Peyer's patch (tissue), 4 donors: ENCODE measurements at regions not wholly inside any gene's neighbourhood (a gene's known extent, or its start where the extent isn't known, plus 50 kb on each side); places are given as distances from the start of the nearest gene placed in this dataset.
"Not testable (repeated sequence)": the region's sequence is repeated elsewhere in the genome, so short reads cannot be mapped to it uniquely, and the experiment has no call there.

Source experiments
- DNase-seq, 3 donors: peaks; one replicate each; pipeline ENCODE4 v3.0.0-alpha.2; 2017 to 2019
- H3K27ac ChIP-seq, 4 donors: fragments of 200-600 bp; sonication (generic); one replicate each; pipeline ENCODE4 v1.5.1; 2016 to 2019
- H3K27me3 ChIP-seq, 2 donors: fragments of 200-600 bp; sonication (generic); one replicate each; pipeline ENCODE4 v1.5.1; 2019
- H3K36me3 ChIP-seq, 3 donors: fragments of 200-600 bp; sonication (generic); one replicate each; pipeline ENCODE4 v1.5.1; 2016 to 2019
- H3K4me1 ChIP-seq, 4 donors: fragments of 200-600 bp; sonication (generic); one replicate each; pipeline ENCODE4 v1.5.1; 2016 to 2019
- H3K4me3 ChIP-seq, 4 donors: fragments of 200-600 bp; sonication (generic); 1 replicate in 3 of 4; 2 replicates in 1 of 4; pipeline ENCODE4 v1.5.1; 2016 to 2019; ENCODE audit warnings: mild to moderate bottlenecking in 1 of 4
- H3K9me3 ChIP-seq, 4 donors: fragments of 200-600 bp; sonication (generic); one replicate each; pipeline ENCODE4 v1.5.1; 2016 to 2019; ENCODE audit warnings: mild to moderate bottlenecking in 1 of 4
- POLR2A ChIP-seq, 2 donors: fragments of 450-650 bp; IDR thresholded peaks; one replicate each; pipeline ENCODE4 v1.5.1; 2017; ENCODE audit warnings: antibody characterized with exemption in 2 of 2, mild to moderate bottlenecking in 2 of 2, moderate library complexity in 2 of 2
- TF ChIP-seq, protein P1 (sequence below), 6 experiments: fragments of 450-650 bp in 4 of 6; fragments of 200-600 bp in 2 of 6; sonication (generic) in 1 of 6; IDR thresholded peaks; one replicate each; pipeline ENCODE4 v1.5.1; 2017 to 2019; ENCODE audit warnings: antibody characterized with exemption in 6 of 6, mild to moderate bottlenecking in 3 of 6, moderate library complexity in 1 of 6

DNA sequence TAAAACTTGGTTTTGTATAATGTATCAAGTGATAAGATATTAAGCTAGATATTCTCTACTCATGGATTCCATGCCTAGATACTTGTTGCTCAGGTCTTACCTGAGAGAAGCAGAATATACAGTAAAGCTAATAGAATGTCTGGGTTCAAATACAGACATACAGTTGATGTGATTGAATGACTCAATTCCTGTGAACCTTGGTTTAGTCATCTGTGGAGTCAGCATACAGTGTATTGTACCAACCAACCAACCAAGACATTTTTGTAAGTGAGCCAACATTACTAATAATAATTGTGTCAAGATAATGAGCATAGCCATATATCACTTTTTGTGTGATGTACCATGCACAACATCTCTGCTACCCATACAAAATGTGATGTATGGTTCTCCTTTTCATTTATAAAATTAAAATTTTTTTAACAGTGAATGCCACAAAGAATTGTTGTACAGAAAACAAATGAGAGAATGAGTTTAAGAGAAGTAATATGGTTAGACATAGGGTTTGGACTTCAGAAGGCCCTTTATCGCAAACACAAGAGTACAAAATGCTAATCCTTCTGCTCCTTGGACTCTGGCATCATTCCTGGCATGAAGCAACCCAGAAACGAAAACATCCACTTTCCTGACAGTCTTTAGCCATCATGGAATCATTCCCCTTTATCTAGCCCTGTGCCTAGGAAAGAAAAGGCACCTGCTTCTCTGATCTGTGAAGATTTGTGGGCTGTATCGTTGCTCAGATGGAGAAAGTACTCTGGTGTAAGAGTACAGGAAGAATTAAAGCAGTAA is 977.2 kb upstream of the USP15 start:
- TF ChIP-seq, protein P1, sequence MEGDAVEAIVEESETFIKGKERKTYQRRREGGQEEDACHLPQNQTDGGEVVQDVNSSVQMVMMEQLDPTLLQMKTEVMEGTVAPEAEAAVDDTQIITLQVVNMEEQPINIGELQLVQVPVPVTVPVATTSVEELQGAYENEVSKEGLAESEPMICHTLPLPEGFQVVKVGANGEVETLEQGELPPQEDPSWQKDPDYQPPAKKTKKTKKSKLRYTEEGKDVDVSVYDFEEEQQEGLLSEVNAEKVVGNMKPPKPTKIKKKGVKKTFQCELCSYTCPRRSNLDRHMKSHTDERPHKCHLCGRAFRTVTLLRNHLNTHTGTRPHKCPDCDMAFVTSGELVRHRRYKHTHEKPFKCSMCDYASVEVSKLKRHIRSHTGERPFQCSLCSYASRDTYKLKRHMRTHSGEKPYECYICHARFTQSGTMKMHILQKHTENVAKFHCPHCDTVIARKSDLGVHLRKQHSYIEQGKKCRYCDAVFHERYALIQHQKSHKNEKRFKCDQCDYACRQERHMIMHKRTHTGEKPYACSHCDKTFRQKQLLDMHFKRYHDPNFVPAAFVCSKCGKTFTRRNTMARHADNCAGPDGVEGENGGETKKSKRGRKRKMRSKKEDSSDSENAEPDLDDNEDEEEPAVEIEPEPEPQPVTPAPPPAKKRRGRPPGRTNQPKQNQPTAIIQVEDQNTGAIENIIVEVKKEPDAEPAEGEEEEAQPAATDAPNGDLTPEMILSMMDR (IDR thresholded peaks at IDR 0.05): no peak
- TF ChIP-seq POLR2A (IDR thresholded peaks at IDR 0.05): no peak
- Histone ChIP-seq H3K27me3 (no peaks in the 10 kb centered on the region), H3K4me1 (no peaks in the 10 kb centered on the region), H3K36me3 (no peaks in the 10 kb centered on the region), H3K27ac (no peak overlapping the region), H3K9me3 (no peaks in the 10 kb centered on the region), H3K4me3 (no peak overlapping the region)
- no peak for DNase-seq

- no peaks in the 10 kb centered on the region for H3K4me1 ChIP-seq
- H3K27me3 ChIP-seq: no peaks in the 10 kb centered on the region
- DNase-seq: no peak
- H3K27ac ChIP-seq: no peak overlapping the region
- no peaks in the 10 kb centered on the region for H3K9me3 ChIP-seq
- no peak overlapping the region for H3K4me3 ChIP-seq
- TF ChIP-seq, protein P1 (IDR thresholded peaks at IDR 0.05): no peak
- no peak for TF ChIP-seq POLR2A (IDR thresholded peaks at IDR 0.05)
- no peaks in the 10 kb centered on the region for H3K36me3 ChIP-seq
Measured at GRCh38 chr12:61290473-61290872, 969.7 kb upstream of the USP15 start.

- no peaks in the 10 kb centered on the region for H3K4me1 ChIP-seq
- DNase-seq: no peak
- no peaks in the 10 kb centered on the region for H3K36me3 ChIP-seq
- H3K9me3 ChIP-seq: no peaks in the 10 kb centered on the region
- no peaks in the 10 kb centered on the region for H3K27me3 ChIP-seq
- no peak overlapping the region for H3K27ac ChIP-seq
- no peak for TF ChIP-seq POLR2A (IDR thresholded peaks at IDR 0.05)
- TF ChIP-seq, protein P1 (IDR thresholded peaks at IDR 0.05): no peak
- H3K4me3 ChIP-seq: no peak overlapping the region
Measured at GRCh38 chr12:61291647-61292046, 968.6 kb upstream of the USP15 start.

DNA sequence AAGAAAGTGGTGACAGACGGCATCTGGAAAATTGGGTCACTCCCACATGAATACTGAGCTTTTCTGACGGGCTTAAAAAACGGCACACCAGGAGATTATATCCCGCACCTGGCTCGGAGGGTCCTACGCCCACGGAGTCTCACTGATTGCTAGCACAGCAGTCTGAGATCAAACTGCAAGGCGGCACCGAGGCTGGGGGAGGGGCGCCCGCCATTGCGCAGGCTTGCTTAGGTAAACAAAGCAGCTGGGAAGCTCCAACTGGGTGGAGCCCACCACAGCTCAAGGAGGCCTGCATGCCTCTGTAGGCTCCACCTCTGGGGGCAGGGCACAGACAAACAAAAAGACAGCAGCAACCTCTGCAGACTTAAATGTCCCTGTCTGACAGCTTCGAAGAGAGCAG is 966.2 kb upstream of the USP15 start:
- not testable (repeated sequence) for H3K36me3 ChIP-seq, H3K4me1 ChIP-seq, H3K27me3 ChIP-seq, H3K9me3 ChIP-seq, DNase-seq, H3K4me3 ChIP-seq, H3K27ac ChIP-seq

DNA sequence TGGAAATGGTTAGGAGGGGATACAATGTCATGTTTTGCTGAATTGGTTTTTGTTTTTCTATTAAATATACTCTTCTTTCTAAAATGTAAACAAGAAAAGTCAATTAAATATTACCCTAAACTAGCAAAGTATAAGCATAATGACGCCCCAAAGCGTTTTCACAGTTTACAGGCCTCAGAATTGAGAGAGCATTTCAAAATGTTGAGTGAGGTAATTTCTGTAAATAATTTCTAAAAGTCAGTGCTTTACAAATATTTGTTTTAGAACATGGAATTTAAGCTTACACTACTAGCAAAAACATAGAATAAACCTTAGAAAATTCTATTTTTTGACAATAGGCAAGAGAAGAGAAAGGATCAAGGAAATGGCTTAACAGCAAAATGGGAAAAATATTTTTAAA is 958.4 kb upstream of the USP15 start:
- Histone ChIP-seq H3K36me3 (no peaks in the 10 kb centered on the region), H3K9me3 (no peaks in the 10 kb centered on the region), H3K27me3 (no peaks in the 10 kb centered on the region), H3K27ac (no peak overlapping the region), H3K4me1 (no peaks in the 10 kb centered on the region), H3K4me3 (no peak overlapping the region)
- no peak for TF ChIP-seq POLR2A (IDR thresholded peaks at IDR 0.05)
- TF ChIP-seq, protein P1 (IDR thresholded peaks at IDR 0.05): no peak
- no peak for DNase-seq

GRCh38 chr12:61302282-61302681 is 957.9 kb upstream of the USP15 start:
- Histone ChIP-seq H3K27ac (no peak overlapping the region), H3K9me3 (no peaks in the 10 kb centered on the region), H3K4me3 (no peak overlapping the region), H3K27me3 (no peaks in the 10 kb centered on the region), H3K4me1 (no peaks in the 10 kb centered on the region), H3K36me3 (no peaks in the 10 kb centered on the region)
- TF ChIP-seq POLR2A (IDR thresholded peaks at IDR 0.05): no peak
- TF ChIP-seq, protein P1 (IDR thresholded peaks at IDR 0.05): no peak
- no peak for DNase-seq
